HG02571 (cell line): ENCODE measurements at regions not wholly inside any gene's neighbourhood (a gene's known extent, or its start where the extent isn't known, plus 50 kb on each side); places are given as distances from the start of the nearest gene placed in this dataset.

Source experiments
- ATAC-seq: cut with Tn5 transposase; IDR thresholded peaks from one replicate; pipeline ENCODE4 v1.9.1; 2021; ENCODE audit warnings: mild to moderate bottlenecking, moderate library complexity; ENCODE audit not compliant: unreplicated experiment

GRCh38 chr6:15996030-15996429 is 132.9 kb upstream of the MYLIP start:
- ATAC-seq = no peak

DNA sequence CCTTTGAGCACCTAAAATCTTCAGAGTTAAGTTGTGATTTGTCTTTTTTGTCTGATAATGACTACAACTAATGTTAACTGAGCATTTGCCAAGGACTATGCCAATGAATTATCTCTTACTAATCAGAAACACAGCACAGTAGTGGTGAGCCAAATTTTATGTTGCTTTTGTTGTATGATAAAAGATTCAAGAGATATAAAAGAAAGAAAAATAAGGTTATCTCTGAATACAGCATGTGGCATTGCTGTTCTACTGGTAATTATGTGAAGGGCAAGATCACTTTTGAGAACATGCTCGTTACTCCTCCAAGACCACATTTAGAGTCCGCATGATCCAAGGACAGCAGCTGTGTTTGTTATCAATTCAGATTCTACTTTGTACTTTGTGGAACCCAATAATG is 133.4 kb upstream of the MYLIP start:
- ATAC-seq = no peak

DNA sequence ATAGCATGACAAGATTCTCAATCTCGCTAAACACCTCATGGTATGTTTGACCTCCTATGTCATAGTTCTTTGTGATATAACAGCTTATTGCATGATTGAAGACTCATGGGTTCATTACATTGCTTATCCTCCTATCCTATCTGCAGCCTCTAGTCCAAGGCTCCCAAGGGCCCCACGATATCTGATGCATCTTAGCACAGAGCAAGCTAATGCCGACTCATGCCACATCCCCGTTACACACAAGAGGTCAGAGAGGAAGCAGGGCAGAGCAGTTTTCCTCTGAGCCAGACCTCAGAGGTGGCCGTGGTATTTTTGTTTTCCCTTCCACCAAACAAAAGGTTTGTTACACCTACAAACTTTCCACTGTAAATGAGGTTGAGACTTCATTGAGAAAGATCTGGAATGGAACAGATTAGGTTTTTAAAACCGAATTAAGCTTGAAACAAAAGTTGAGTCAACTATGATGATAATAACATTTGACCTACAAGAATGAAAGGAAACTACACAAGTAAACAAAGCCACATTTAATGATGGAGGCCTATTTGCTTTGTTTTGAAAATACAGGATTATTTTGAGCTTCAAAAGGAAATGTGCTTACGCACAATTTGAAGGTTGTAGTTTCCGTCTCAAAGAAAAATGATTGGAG is 133.9 kb upstream of the MYLIP start:
- no peak for ATAC-seq

DNA sequence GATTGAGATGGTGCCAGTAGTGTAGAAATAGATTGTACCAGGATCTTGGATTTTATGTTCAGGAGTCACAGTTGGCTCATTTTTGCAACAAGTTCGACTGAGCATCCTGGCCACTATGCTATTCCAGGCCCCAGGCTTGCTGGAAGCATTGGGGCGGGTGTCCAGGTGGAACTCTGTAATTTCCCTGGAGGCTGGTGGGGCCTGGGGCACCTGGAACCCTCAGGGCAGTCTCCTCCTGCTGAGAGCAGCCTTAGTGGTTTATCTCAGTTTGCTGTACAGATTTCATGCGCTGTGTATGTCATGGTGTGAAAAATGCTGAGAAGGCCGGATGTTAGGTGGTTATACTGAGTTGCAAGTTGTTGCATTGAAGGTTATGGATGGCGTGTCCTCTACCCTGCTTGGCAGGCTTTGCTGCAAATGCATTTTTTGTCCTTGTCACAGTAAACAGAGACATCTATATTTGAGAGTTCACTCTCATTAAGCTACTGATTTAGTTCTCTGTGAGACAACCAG is 135.1 kb upstream of the MYLIP start:
- no peak for ATAC-seq

DNA sequence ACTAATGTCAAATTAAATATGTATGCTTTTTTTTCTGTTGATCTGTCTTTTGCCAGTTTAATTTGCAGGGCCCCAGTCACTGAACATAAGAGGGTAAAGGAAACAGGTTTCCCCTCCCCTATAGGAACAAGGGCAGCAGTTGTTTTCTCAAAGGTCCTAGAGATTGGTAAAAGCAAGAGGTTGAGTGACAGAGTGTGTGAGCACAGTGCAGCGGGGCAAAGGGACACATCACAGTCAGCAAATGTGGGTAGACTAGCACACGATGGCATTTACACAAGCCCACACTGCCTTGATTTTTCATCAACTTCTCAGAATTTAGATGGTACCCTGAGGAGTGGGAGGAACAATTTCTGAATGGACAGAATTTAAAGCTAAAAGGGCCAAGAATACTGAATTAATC is 138.7 kb upstream of the MYLIP start:
- ATAC-seq = no peak

- peak; percentile 73 for ATAC-seq
Measured at GRCh38 chr6:15989397-15989796, 139.5 kb upstream of the MYLIP start.

DNA sequence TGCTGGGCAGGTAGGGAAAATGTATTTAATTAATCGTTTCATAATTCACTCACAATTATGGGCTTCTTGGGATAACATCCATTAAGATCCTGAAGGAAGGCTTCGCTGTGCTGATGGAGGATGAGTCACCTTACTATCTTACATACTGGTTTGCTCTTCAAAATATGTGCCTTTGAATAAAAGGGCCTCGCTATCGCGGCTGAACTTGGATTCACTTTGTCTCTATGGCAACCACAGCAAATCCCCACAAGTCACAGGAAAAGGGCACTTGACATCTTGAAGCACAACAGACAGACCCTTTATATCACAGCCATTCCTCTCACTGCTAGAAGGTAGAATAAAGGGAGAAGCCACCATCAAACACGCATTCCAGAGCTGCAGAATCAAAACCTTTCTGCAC is 141.3 kb upstream of the MYLIP start:
- no peak for ATAC-seq

DNA sequence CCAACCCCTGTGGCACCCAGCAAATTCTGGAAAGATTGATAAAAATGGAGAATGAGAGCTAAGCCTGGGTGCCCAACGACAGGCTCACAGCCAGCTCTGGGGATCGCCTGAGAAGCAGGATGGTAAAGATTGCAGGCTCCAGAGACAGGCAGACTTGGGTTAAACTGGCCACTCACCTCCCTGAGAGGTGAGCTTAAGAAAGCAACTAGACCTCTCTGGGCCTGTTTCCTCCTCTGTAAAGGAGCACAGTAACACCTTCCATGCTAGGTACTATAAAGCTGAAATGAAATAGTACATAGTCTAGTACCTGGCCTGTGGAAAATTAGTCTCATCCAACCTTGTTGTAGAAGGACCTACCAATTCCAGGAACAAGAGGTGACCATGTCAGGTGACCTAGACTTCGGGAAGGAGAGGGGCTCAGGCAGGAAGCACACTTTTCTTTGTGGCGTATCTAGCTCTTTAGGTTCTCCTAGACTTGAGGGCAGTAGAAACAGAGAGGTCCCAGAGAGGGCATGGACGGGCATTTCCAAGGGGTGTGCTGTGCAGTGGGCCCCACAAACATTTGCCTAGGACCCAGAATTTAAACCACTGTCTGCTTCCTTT is 142.8 kb upstream of the MYLIP start:
- ATAC-seq = no peak

GRCh38 chr6:15985379-15985959 is 143.4 kb upstream of the MYLIP start:
- ATAC-seq = no peak

- no peak for ATAC-seq
Measured at GRCh38 chr6:15981956-15982355, 146.9 kb upstream of the MYLIP start.

- no peak for ATAC-seq
Measured at GRCh38 chr6:15980801-15981200, 148.1 kb upstream of the MYLIP start.

DNA sequence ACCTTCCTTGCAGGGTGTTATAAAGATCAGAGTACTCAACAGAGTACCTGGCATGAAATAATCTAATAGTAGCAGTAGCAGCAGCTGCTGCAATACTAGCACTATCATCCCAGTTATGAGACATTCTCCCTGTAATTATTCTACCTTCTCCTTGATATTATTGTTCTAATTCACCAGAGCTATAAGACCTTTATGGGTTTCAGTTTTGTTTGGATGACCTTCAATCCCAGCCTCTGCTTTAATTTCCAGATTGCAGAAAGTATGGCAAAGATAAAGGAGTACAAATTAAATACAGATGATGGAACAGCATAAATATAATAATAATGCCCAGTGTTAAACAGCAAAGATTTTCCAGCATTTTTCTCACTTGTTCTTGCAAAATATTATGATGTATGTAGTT is 150.5 kb upstream of the MYLIP start:
- no peak for ATAC-seq

- no peak for ATAC-seq
Measured at GRCh38 chr6:15977050-15977449, 151.8 kb upstream of the MYLIP start.

- no peak for ATAC-seq
Measured at GRCh38 chr6:15974817-15975216, 154.1 kb upstream of the MYLIP start.

GRCh38 chr6:15970517-15970916 is 158.4 kb upstream of the MYLIP start:
- no peak for ATAC-seq

GRCh38 chr6:15969236-15969778 is 159.6 kb upstream of the MYLIP start:
- ATAC-seq = no peak

DNA sequence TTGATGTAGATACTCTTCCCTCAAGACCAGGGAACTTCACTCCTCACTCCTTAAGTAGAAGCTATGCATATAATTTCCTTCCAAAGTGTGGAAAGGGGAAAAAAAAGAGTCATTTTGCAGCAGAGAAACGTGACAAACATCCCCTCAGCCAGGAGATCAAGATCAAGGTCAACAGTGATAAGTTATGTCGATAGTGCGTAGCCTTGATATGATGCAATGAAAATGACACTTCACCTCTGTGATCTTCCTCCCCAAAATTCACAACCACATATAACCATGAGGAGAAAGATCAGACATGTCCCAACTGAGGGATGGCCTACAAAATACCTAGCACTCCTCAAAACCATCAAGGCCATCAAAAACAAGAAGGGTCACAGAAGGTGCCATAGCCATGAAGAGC is 160.4 kb upstream of the MYLIP start:
- no peak for ATAC-seq

- no peak for ATAC-seq
Measured at GRCh38 chr6:15966000-15966520, 162.8 kb upstream of the MYLIP start.

DNA sequence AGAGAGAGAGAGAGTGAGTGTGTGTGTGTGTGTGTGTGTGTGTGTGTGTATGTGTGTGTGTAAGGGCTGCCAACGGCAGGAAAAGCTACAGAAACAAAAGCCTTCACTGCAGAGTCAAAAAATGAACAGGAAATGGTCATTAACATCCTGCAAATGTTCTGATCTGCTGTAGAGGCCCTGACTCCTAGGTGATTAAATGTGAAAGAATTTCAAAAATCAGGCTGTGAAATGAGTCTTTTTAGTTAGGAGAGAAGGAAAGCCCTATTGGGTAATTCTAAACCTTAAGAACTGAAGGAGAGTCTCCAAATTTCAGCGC is 166.5 kb upstream of the MYLIP start:
- ATAC-seq = no peak

GRCh38 chr6:15961635-15962448 is 167.0 kb upstream of the MYLIP start:
- ATAC-seq = no peak
